Mesenchymal stem cell (in vitro differentiated cells and primary cell): ENCODE measurements at regions not wholly inside any gene's neighbourhood (a gene's known extent, or its start where the extent isn't known, plus 50 kb on each side); places are given as distances from the start of the nearest gene placed in this dataset.

Experiments
- DNase-seq: peaks from one replicate; pipeline ENCODE4 v3.0.0-alpha.2; 2013
- H2AFZ ChIP-seq: one replicate; pipeline ENCODE4 v1.6.1; 2013; ENCODE audit warnings: low read depth, mild to moderate bottlenecking, control low read depth, inconsistent platforms, low read length, moderate library complexity
- H2AK5ac ChIP-seq: 2 replicates; pipeline ENCODE4 v1.6.1; 2013; ENCODE audit warnings: low read length, moderate library complexity, mild to moderate bottlenecking, inconsistent platforms; ENCODE audit not compliant: severe bottlenecking
- H2BK120ac ChIP-seq: one replicate; pipeline ENCODE4 v1.6.1; 2013; ENCODE audit warnings: low read depth, mild to moderate bottlenecking, inconsistent platforms, low read length, moderate library complexity
- H2BK12ac ChIP-seq, 2 experiments: one replicate each; pipeline ENCODE4 v1.6.1; 2013; ENCODE audit warnings: inconsistent platforms in 2 of 2, low read length in 2 of 2, mild to moderate bottlenecking in 2 of 2, moderate library complexity in 2 of 2, control low read depth in 1 of 2
- H2BK15ac ChIP-seq: one replicate; pipeline ENCODE4 v1.6.1; 2013; ENCODE audit warnings: mild to moderate bottlenecking, low read depth, inconsistent platforms; ENCODE audit not compliant: poor library complexity, severe bottlenecking
- H2BK5ac ChIP-seq: 2 replicates; pipeline ENCODE4 v1.6.1; 2013; ENCODE audit warnings: low read depth, mild to moderate bottlenecking, low read length, control low read depth, inconsistent platforms; ENCODE audit not compliant: poor library complexity, severe bottlenecking
- H3K14ac ChIP-seq, 2 experiments: one replicate each; pipeline ENCODE4 v1.6.1; 2013; ENCODE audit warnings: inconsistent platforms in 2 of 2, low read length in 2 of 2, control low read depth in 1 of 2, mild to moderate bottlenecking in 1 of 2, moderate library complexity in 1 of 2
- H3K18ac ChIP-seq, 2 experiments: one replicate each; pipeline ENCODE4 v1.6.1; 2013; ENCODE audit warnings: inconsistent platforms in 2 of 2, low read length in 2 of 2, control low read depth in 1 of 2, low read depth in 1 of 2, mild to moderate bottlenecking in 1 of 2
- H3K23ac ChIP-seq, 2 experiments: one replicate each; pipeline ENCODE4 v1.6.1; 2013; ENCODE audit warnings: inconsistent platforms in 2 of 2, low read length in 2 of 2, mild to moderate bottlenecking in 2 of 2, moderate library complexity in 2 of 2, control low read depth in 1 of 2
- H3K27ac ChIP-seq: 2 replicates; pipeline ENCODE4 v1.5.1; 2013; ENCODE audit warnings: mild to moderate bottlenecking, moderate library complexity, low read length, control low read depth, inconsistent platforms; ENCODE audit not compliant: poor library complexity, severe bottlenecking
- H3K27me3 ChIP-seq, 2 experiments: 2 replicates each; pipeline versions ENCODE4 v1.6.1 to v1.7.0; 2013; ENCODE audit warnings: low read length in 2 of 2, mild to moderate bottlenecking in 2 of 2, moderate library complexity in 2 of 2, control low read depth in 1 of 2, inconsistent platforms in 1 of 2; ENCODE audit not compliant: control insufficient read depth in 1 of 2, insufficient read depth in 1 of 2
- H3K36me3 ChIP-seq, 2 experiments: 2 replicates each; pipeline versions ENCODE4 v1.6.1 to v1.7.0; 2013; ENCODE audit warnings: low read length in 2 of 2, control low read depth in 1 of 2, inconsistent platforms in 1 of 2, low read depth in 1 of 2, mild to moderate bottlenecking in 1 of 2; ENCODE audit not compliant: insufficient read depth in 2 of 2, control insufficient read depth in 1 of 2
- H3K4ac ChIP-seq, 2 experiments: one replicate each; pipeline ENCODE4 v1.6.1; 2013; ENCODE audit warnings: inconsistent platforms in 2 of 2, low read length in 2 of 2, mild to moderate bottlenecking in 2 of 2, moderate library complexity in 2 of 2, control low read depth in 1 of 2, low read depth in 1 of 2
- H3K4me1 ChIP-seq: 2 replicates; pipeline ENCODE4 v1.6.1; 2013; ENCODE audit warnings: low read depth, low read length, control low read depth; ENCODE audit not compliant: control insufficient read depth, insufficient read depth
- H3K4me2 ChIP-seq: 2 replicates; pipeline ENCODE4 v1.6.1; 2013; ENCODE audit warnings: low read length, mild to moderate bottlenecking, inconsistent platforms; ENCODE audit not compliant: poor library complexity, severe bottlenecking
- H3K4me3 ChIP-seq, 2 experiments: 2 replicates each; pipeline versions ENCODE4 v1.5.1 to v1.7.0; 2013; ENCODE audit warnings: low read length in 2 of 2, mild to moderate bottlenecking in 2 of 2, control low read depth in 1 of 2, low read depth in 1 of 2; ENCODE audit not compliant: insufficient read depth in 1 of 2
- H3K79me1 ChIP-seq: replicated peaks from 2 replicates; pipeline ENCODE4 v1.6.1; 2013; ENCODE audit warnings: mild to moderate bottlenecking, control low read depth, low read length, inconsistent platforms; ENCODE audit not compliant: poor library complexity, severe bottlenecking
- H3K9ac ChIP-seq: 2 replicates; pipeline ENCODE4 v1.7.0; 2013; ENCODE audit warnings: mild to moderate bottlenecking, low read length, moderate library complexity
- H3K9me3 ChIP-seq: 2 replicates; pipeline ENCODE4 v1.7.0; 2013; ENCODE audit warnings: mild to moderate bottlenecking, low read length; ENCODE audit not compliant: control insufficient read depth
- H4K8ac ChIP-seq: one replicate; pipeline ENCODE4 v1.6.1; 2013; ENCODE audit warnings: inconsistent platforms, mild to moderate bottlenecking, low read length, moderate library complexity
- H4K91ac ChIP-seq: one replicate; pipeline ENCODE4 v1.6.1; 2013; ENCODE audit warnings: mild to moderate bottlenecking, low read length, inconsistent platforms
- WGBS: methylation state at CpG from one replicate; pipeline ENCODE4 v1.1.7; 2013; ENCODE audit warnings: mixed read lengths; 5-methylcytosine and 5-hydroxymethylcytosine counted together

DNA sequence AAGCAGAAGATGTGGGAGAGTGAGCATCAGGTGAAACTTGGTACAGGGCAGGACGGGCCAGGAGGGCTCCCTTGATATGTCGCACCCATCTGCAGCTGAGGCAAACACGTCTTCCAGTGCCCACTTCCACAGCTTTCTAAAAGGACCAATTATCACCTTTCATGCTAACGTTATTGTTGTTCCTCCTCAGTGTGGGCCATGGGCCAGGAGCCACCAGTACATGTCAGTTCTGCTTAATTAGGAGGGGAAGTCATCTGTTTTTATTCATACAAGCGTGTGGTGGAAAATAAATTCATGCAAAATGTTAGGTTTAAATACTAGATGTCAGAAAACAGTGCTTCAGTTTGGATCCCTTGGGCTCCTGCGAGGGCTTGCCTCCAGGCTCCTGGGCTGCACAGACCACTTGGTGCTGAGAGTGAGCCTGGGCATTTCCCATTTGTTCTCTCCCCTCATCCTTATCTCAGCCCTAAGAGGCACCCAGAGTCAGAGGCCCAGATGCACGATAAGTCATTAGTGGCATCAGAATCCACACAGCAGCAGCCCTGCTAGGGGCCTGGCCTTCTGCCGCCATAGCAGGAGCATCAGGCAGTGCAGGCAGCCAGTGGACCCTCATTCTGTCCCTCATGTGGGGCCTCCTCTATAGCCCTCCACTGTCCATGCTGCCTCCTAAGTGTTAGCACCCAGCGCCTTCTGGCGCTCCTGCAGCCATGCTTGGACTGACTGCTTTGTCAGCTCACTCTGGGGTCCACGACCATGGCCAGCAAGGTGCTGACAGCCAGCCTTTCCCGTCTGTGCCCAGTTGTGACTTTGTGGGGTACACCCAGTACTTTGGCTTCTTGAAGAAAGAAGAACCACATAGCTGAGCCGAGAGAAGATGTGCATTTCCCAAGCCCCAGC is 539.8 kb upstream of the RAB6C start:
- no peaks in the 10 kb centered on the region for H3K36me3 ChIP-seq
- H3K4me2 ChIP-seq, result no peak overlapping the region
- no peak overlapping the region for H2BK15ac ChIP-seq
- H3K4ac ChIP-seq, result no peak overlapping the region
- no peak overlapping the region for H2AK5ac ChIP-seq
- no peaks in the 10 kb centered on the region for H3K27me3 ChIP-seq
- 76% methylated on average over 13 of the region's 13 CpGs for WGBS
- H3K79me1 ChIP-seq, result no peaks in the 10 kb centered on the region
- DNase-seq, result no peak
- no peak overlapping the region for H3K18ac ChIP-seq
- H2BK12ac ChIP-seq, result no peak overlapping the region
- no peak overlapping the region for H3K14ac ChIP-seq
- no peaks in the 10 kb centered on the region for H3K9me3 ChIP-seq
- H4K91ac ChIP-seq, result no peak overlapping the region
- no peak overlapping the region for H3K27ac ChIP-seq
- H2BK5ac ChIP-seq, result no peak overlapping the region
- no peak overlapping the region for H4K8ac ChIP-seq
- H3K23ac ChIP-seq, result no peak overlapping the region
- H3K4me3 ChIP-seq, result no peak overlapping the region
- no peak overlapping the region for H2AFZ ChIP-seq
- H3K9ac ChIP-seq, result no peak overlapping the region
- H3K4me1 ChIP-seq, result no peaks in the 10 kb centered on the region
- no peak overlapping the region for H2BK120ac ChIP-seq

DNA sequence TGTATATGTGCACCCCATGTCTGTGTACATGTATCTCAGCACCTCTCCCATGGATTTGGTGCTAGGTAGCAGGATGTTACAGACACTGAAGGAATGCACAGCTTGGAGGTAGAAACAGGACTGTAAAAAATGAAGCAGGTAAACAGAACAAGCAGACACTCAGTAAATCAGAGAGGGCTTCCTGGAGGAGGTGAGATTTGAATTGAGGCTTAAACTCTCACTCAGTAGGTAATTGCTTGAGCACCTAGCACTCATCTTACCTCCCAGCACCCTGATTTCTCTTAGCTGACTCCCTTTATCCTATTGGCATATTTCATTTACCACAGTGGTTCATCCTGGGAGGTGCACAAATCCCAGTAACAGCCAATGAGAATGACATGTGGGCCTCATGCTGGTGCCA is 537.9 kb upstream of the RAB6C start:
- Histone ChIP-seq H3K14ac (no peak overlapping the region), H2BK5ac (no peak overlapping the region), H3K4me2 (no peak overlapping the region), H2BK120ac (no peak overlapping the region), H3K9ac (no peak overlapping the region), H3K18ac (no peak overlapping the region), H4K91ac (no peak overlapping the region), H2BK15ac (no peak overlapping the region), H3K23ac (no peak overlapping the region), H3K79me1 (no peaks in the 10 kb centered on the region), H2BK12ac (no peak overlapping the region), H3K4me3 (no peak overlapping the region), H3K27me3 (no peaks in the 10 kb centered on the region), H2AK5ac (no peak overlapping the region), H3K4me1 (no peaks in the 10 kb centered on the region), H3K4ac (no peak overlapping the region), H2AFZ (no peak overlapping the region), H3K36me3 (no peaks in the 10 kb centered on the region), H3K9me3 (no peaks in the 10 kb centered on the region), H3K27ac (no peak overlapping the region), H4K8ac (no peak overlapping the region)
- no peak for DNase-seq

DNA sequence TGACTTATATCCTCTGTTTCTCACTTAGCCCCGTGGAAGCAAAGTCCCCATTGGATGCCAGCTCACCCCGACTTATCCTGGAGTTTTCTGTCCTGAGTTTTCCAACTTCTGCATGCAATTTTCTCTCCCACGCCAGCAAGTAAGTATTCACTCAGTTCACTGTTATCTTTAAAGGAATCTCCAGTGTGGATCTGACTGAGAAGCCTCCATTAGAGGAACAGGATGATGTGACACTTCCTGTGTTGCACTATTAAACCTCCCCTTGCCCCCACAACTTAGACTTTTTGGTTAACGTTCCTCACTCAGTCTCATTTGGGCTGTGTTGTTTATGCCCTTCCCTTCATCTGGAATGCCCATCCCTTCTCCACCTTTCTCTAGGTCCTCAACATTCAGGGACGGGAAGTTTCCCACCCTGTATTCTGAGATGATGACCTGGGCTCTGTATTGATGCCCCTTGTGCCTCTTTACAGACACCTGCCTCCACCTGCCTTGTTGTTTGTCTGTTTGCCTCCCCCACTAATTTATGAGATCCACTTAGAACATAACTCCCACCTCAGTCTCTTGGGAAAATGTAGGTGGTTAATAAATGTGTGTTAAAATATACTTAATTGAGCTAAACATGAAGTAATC is 536.1 kb upstream of the RAB6C start:
- 52% methylated on average over 5 of the region's 5 CpGs for WGBS
- no peak for DNase-seq
- Histone ChIP-seq H3K27me3 (no peaks in the 10 kb centered on the region), H3K9ac (no peak overlapping the region), H2BK15ac (no peak overlapping the region), H3K79me1 (no peaks in the 10 kb centered on the region), H2BK120ac (no peak overlapping the region), H4K8ac (no peak overlapping the region), H3K4me2 (no peak overlapping the region), H3K4me1 (no peaks in the 10 kb centered on the region), H3K23ac (no peak overlapping the region), H3K36me3 (no peaks in the 10 kb centered on the region), H2BK5ac (no peak overlapping the region), H3K4me3 (no peak overlapping the region), H3K14ac (no peak overlapping the region), H3K18ac (no peak overlapping the region), H3K9me3 (no peaks in the 10 kb centered on the region), H4K91ac (no peak overlapping the region), H2BK12ac (no peak overlapping the region), H3K27ac (no peak overlapping the region), H2AFZ (no peak overlapping the region), H3K4ac (no peak overlapping the region), H2AK5ac (no peak overlapping the region)

DNA sequence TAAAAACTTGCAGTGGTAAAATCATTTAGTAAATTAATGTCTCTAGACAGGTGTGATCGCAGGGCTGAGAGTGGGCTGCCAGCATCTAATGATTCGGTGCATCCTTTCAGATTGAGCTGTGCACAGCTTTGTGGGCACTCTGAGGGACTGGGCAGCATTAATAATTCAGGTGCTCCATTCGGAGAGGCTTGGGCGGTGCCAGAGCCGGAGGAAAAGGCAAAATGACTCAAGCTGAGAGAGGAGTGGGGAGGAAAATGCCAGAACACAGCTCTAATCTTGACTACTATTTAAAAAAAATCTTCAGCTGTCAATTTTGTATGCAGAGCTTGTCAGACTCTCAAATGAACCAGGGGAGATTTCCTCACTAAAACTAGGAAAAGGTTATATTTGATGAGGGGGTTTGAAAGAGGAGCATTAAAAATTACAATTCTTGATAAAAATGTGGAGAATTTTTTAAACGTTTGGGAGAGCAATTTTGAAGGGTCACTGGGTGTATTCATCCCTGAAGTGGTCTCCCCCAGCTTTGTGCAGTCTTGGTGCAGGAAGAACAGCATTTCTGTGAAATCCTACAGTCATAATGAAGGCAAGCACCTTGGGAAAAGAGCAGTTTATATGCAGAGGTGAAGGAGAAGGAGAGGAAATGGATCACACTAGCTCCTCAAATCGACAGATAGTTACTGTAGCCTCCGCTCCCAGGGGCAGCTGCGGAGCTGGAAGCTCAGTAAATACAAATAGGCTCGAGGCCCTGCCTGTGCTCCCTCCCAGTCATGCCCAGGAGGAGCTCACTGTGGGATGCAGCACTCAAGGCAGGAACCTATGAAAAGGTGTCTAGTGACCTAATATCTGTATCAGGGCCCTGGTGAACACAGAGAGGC is 535.4 kb upstream of the RAB6C start:
- H4K8ac ChIP-seq, result no peak overlapping the region
- no peaks in the 10 kb centered on the region for H3K4me1 ChIP-seq
- H3K36me3 ChIP-seq, result no peaks in the 10 kb centered on the region
- H2BK5ac ChIP-seq, result no peak overlapping the region
- WGBS, result 65% methylated on average over 7 of the region's 10 CpGs
- H2BK12ac ChIP-seq, result no peak overlapping the region
- H3K9ac ChIP-seq, result no peak overlapping the region
- no peaks in the 10 kb centered on the region for H3K79me1 ChIP-seq
- no peak for DNase-seq
- H4K91ac ChIP-seq, result no peak overlapping the region
- no peak overlapping the region for H3K27ac ChIP-seq
- no peak overlapping the region for H3K18ac ChIP-seq
- H3K4me3 ChIP-seq, result no peak overlapping the region
- H2AK5ac ChIP-seq, result no peak overlapping the region
- H3K14ac ChIP-seq, result no peak overlapping the region
- H2AFZ ChIP-seq, result no peak overlapping the region
- no peak overlapping the region for H3K4ac ChIP-seq
- no peak overlapping the region for H3K4me2 ChIP-seq
- H3K9me3 ChIP-seq, result no peaks in the 10 kb centered on the region
- no peaks in the 10 kb centered on the region for H3K27me3 ChIP-seq
- no peak overlapping the region for H2BK15ac ChIP-seq
- H2BK120ac ChIP-seq, result no peak overlapping the region
- H3K23ac ChIP-seq, result no peak overlapping the region
